Colonic mucosa (tissue), 4 donors: ENCODE measurements at regions not wholly inside any gene's neighbourhood (a gene's known extent, or its start where the extent isn't known, plus 50 kb on each side); places are given as distances from the start of the nearest gene placed in this dataset.

ENCODE experiments used
- DNase-seq: peaks from one replicate; pipeline ENCODE4 v3.0.0-alpha.2; 2020
- H3K27ac ChIP-seq: fragments of 200-600 bp; one replicate; pipeline ENCODE4 v1.8.0; 2021
- H3K27me3 ChIP-seq: fragments of 200-600 bp; one replicate; pipeline ENCODE4 v1.8.0; 2021
- H3K36me3 ChIP-seq: fragments of 200-600 bp; one replicate; pipeline ENCODE4 v1.8.0; 2021
- H3K4me1 ChIP-seq: fragments of 200-600 bp; one replicate; pipeline ENCODE4 v1.8.0; 2021; ENCODE audit warnings: mild to moderate bottlenecking
- H3K4me3 ChIP-seq: fragments of 200-600 bp; one replicate; pipeline ENCODE4 v1.8.0; 2021
- H3K9ac ChIP-seq, 2 donors: one replicate each; pipeline ENCODE4 v1.7.0; 2013; ENCODE audit warnings: control low read depth in 2 of 2, low read depth in 2 of 2, low read length in 2 of 2
- H3K9me3 ChIP-seq: fragments of 200-600 bp; one replicate; pipeline ENCODE4 v1.8.0; 2021
- intact Hi-C: fragments of 100-400 bp; cut with DNase I; formaldehyde crosslinking; loops from one replicate; pipeline ENCODE4 v1.14.1; 2022
- TF ChIP-seq, protein P1 (sequence below): fragments of 200-600 bp; IDR thresholded peaks from one replicate; pipeline ENCODE4 v1.8.0; 2022; ENCODE audit warnings: antibody characterized with exemption, mild to moderate bottlenecking
- donor health status: healthy.
- donor health status: DM: no; HTN: no; CAD: no.
- donor health status: DM: no; HTN: no; CAD: no.

DNA sequence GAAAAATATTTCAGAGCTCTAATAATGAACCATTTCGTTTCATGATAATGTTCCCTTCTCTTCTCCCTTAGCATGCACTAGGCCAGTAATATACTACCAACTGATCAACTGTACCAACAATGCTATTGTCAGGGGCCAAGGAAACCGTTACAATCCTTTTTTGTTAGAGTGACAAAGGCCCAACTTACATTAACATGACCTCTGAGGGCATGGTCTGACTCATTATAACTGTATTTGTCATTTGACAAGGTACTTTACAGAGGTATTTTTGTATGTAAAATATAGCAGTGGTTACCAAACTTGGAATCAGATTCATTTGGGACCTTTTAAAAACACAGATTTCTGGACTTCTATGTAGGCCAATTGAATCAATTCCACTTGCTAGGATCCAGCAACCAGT lies 102.6 kb upstream of the RRP15 start:
- Histone ChIP-seq H3K27me3 (no peaks in the 10 kb centered on the region), H3K4me1 (no peaks in the 10 kb centered on the region), H3K36me3 (no peaks in the 10 kb centered on the region), H3K9me3 (no peaks in the 10 kb centered on the region), H3K27ac (no peak overlapping the region), H3K9ac (no peak overlapping the region), H3K4me3 (no peak overlapping the region)
- TF ChIP-seq, protein P1, sequence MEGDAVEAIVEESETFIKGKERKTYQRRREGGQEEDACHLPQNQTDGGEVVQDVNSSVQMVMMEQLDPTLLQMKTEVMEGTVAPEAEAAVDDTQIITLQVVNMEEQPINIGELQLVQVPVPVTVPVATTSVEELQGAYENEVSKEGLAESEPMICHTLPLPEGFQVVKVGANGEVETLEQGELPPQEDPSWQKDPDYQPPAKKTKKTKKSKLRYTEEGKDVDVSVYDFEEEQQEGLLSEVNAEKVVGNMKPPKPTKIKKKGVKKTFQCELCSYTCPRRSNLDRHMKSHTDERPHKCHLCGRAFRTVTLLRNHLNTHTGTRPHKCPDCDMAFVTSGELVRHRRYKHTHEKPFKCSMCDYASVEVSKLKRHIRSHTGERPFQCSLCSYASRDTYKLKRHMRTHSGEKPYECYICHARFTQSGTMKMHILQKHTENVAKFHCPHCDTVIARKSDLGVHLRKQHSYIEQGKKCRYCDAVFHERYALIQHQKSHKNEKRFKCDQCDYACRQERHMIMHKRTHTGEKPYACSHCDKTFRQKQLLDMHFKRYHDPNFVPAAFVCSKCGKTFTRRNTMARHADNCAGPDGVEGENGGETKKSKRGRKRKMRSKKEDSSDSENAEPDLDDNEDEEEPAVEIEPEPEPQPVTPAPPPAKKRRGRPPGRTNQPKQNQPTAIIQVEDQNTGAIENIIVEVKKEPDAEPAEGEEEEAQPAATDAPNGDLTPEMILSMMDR, result no peak
- intact Hi-C loops, result no loop called here
- DNase-seq, result no peak

GRCh38 chr1:218200979-218201378 lies 84.1 kb upstream of the RRP15 start:
- Histone ChIP-seq H3K9me3 (no peaks in the 10 kb centered on the region), H3K4me1 (no peaks in the 10 kb centered on the region), H3K9ac (no peak overlapping the region), H3K36me3 (no peaks in the 10 kb centered on the region), H3K27ac (no peak overlapping the region), H3K4me3 (no peak overlapping the region), H3K27me3 (no peaks in the 10 kb centered on the region)
- intact Hi-C loops, result no loop called here
- no peak for DNase-seq
- TF ChIP-seq, protein P1, result no peak

DNA sequence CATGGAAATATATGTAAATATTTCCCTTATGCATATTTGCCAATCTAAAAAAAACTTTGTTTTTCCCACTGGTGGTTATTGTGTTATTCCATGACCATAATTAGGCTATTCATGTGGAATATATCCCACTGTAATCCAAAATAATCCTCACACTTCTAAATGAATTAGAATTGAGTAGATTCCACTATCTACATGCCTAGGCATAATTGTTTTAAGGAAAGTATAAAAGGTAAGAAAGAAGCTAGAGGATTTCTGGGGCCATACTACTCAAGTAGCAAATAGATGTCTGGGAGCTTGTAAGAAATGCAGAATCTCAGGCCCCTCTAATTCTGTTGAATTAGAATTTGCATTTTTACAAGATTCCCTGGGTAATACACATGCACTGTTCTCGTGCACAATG lies 83.5 kb upstream of the RRP15 start:
- no peak for DNase-seq
- no peaks in the 10 kb centered on the region for H3K27me3 ChIP-seq

GRCh38 chr1:218205721-218206120 lies 79.4 kb upstream of the RRP15 start:
- Histone ChIP-seq H3K4me3 (no peak overlapping the region), H3K36me3 (no peaks in the 10 kb centered on the region), H3K9me3 (no peaks in the 10 kb centered on the region), H3K4me1 (no peaks in the 10 kb centered on the region), H3K27ac (no peak overlapping the region), H3K27me3 (no peaks in the 10 kb centered on the region), H3K9ac (no peak overlapping the region)
- TF ChIP-seq, protein P1, result no peak
- intact Hi-C loops, result no loop called here
- DNase-seq, result no peak

More for the DNA sequence above, 83.5 kb upstream of the RRP15 start:
- Histone ChIP-seq H3K4me1 (no peaks in the 10 kb centered on the region), H3K36me3 (no peaks in the 10 kb centered on the region), H3K27ac (no peak overlapping the region), H3K9ac (no peak overlapping the region), H3K9me3 (no peaks in the 10 kb centered on the region), H3K4me3 (no peak overlapping the region)
- intact Hi-C loops, result no loop called here
- TF ChIP-seq, protein P1, result no peak

- Histone ChIP-seq H3K9ac (no peak overlapping the region), H3K27me3 (no peaks in the 10 kb centered on the region), H3K4me3 (no peak overlapping the region), H3K9me3 (no peaks in the 10 kb centered on the region), H3K36me3 (no peaks in the 10 kb centered on the region), H3K4me1 (no peaks in the 10 kb centered on the region), H3K27ac (no peak overlapping the region)
- no peak for DNase-seq
- TF ChIP-seq, protein P1, result no peak
- intact Hi-C loops, result no loop called here
These were observed 77.9 kb upstream of the RRP15 start for GRCh38 chr1:218207194-218207593.

- no peak for DNase-seq
- intact Hi-C loops, result no loop called here
- no peaks in the 10 kb centered on the region for H3K9me3 ChIP-seq
- H3K4me3 ChIP-seq, result no peak overlapping the region
- no peaks in the 10 kb centered on the region for H3K4me1 ChIP-seq
- TF ChIP-seq, protein P1, result no peak
- no peak overlapping the region for H3K9ac ChIP-seq
- H3K27ac ChIP-seq, result no peak overlapping the region
- H3K36me3 ChIP-seq, result no peaks in the 10 kb centered on the region
- H3K27me3 ChIP-seq, result no peaks in the 10 kb centered on the region
These were observed 75.7 kb upstream of the RRP15 start for GRCh38 chr1:218209351-218209861.
